ENCODE measurements at regions not wholly inside any gene's neighbourhood (a gene's known extent, or its start where the extent isn't known, plus 50 kb on each side); places are given as distances from the start of the nearest gene placed in this dataset.
"Not testable (repeated sequence)": the region's sequence is repeated elsewhere in the genome, so short reads cannot be mapped to it uniquely, and the experiment has no call there.

- DNase-seq = no peak
These were observed 78.8 kb downstream of the SOX1 start for GRCh38 chr13:112145551-112146360.

- DNase-seq = no peak
These were observed 83.4 kb downstream of the SOX1 start for GRCh38 chr13:112150352-112150751.

DNA sequence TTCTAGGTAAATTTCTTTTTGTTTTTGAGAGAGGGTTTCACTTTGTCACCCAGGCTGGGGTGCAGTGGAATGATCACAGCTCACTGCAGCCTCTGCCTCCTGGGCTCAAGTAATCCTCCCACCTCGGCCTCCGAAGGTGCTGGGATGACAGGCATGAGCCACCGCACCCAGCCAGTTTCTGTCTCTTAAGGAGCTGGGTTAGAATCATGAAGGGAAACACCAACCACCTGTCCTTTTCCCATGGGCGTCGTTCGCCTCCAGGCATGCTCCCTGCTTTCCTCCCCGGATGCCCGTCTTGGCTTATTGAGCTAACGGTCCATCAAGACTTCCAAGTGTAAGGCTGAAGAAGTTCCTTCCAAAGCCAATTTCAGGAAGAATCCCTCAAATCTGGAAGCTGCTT, 85.9 kb downstream of the SOX1 start:
- DNase-seq = no peak

- DNase-seq = no peak
These were observed 86.4 kb downstream of the SOX1 start for GRCh38 chr13:112153364-112153763.

- no peak for DNase-seq
These were observed 86.9 kb downstream of the SOX1 start for GRCh38 chr13:112153846-112154245.

GRCh38 chr13:112154301-112155060, 87.5 kb downstream of the SOX1 start:
- no peak for DNase-seq

DNA sequence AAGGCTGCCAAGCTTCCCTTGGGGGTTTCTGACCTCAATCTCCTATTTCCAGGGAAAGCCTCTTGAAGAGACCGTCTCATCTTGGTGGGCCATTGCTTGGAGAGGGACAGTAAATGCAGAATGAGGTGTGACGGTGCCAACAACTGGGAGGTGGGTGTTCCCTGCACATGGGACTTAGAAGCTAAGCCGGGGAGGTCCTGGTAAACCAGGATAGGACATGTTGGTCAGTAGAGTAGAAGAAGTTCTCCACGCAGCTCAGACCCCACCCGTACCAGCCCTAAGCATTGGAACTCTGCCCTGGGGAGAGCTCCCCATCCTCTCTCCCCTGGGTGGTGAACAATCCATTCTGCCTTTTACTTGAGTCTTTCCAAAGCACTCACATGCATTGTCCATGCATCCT, 92.0 kb downstream of the SOX1 start:
- no peak for DNase-seq

GRCh38 chr13:112159575-112160547, 92.9 kb downstream of the SOX1 start:
- no peak for DNase-seq

DNA sequence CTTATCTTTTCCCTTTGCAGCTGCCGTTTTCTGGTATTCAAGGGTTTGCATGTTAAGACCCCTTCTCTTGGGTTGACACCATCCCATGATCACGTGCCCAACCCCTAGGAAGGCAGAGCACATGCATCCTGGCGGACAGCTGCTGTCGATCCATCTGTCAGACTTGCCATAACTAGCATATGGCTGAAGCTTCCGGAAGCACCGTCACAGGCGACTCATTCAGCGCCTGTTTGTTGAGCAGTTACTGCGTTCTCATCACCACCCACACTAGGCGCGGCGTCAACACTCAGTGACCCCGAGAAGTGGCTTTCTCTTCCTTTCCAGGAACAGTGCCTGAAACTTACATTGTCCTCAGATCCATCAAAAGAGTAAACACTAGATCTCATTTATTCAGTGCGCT, 93.6 kb downstream of the SOX1 start:
- DNase-seq = no peak

- no peak for DNase-seq
These were observed 94.8 kb downstream of the SOX1 start for GRCh38 chr13:112161521-112162301.

DNA sequence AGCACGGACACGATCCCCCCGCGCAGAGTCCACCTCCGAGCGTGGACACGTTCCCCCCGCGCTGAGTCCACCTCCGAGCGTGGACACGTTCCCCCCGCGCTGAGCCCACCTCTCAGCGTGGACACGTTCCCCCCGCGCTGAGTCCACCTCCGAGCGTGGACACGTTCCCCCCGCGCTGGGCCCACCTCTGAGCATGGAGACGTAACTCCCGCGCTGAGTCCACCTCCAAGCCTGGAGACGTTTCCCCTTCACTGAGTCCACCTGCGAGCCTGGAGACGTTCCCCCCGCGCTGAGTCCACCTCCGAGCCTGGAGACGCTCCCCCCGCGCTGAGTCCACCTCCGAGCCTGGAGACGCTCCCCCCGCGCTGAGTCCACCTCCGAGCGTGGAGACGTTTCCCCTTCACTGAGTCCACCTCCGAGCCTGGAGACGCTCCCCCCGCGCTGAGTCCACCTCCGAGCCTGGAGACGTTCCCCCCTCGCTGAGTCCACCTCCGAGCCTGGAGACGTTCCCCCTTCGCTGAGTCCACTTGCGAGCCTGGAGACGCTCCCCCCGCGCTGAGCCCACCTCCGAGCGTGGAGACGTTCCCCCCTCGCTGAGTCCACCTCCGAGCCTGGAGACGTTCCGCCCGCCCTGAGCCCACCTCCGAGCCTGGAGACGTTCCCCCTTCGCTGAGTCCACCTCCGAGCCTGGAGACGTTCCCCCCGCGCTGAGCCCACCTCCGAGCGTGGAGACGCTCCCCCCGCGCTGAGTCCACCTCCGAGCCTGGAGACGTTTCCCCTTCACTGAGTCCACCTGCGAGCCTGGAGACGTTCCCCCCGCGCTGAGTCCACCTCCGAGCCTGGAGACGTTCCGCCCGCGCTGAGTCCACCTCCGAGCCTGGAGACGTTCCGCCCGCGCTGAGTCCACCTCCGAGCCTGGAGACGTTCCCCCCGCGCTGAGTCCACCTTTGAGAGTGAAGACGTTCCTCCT, 97.0 kb downstream of the SOX1 start:
- not testable (repeated sequence) for DNase-seq

DNA sequence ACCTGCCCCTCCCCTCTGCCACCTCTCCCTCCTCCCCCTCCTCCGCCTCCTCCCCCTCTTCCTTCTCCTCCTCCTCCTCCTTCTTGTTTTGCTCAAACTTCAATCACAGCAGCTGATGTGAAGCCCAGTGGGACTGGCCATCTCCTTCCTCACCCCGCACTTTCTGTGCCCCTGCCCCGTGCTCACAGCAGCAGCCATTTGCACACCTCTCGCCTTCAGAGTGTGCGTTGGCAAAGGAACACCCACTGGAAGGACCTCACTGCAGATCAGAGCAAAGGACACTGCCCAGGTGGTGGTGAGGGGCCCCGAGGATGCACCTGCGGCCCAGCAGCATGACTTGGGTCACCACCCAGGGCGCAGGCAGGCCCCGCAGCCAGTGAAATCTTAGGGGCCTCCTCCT, 98.8 kb downstream of the SOX1 start:
- no peak for DNase-seq

GRCh38 chr13:112168761-112169160, 101.8 kb downstream of the SOX1 start:
- DNase-seq = no peak

- no peak for DNase-seq
These were observed 103.2 kb downstream of the SOX1 start for GRCh38 chr13:112169941-112170822.

- no peak for DNase-seq
These were observed 104.0 kb downstream of the SOX1 start for GRCh38 chr13:112170823-112171569.

DNA sequence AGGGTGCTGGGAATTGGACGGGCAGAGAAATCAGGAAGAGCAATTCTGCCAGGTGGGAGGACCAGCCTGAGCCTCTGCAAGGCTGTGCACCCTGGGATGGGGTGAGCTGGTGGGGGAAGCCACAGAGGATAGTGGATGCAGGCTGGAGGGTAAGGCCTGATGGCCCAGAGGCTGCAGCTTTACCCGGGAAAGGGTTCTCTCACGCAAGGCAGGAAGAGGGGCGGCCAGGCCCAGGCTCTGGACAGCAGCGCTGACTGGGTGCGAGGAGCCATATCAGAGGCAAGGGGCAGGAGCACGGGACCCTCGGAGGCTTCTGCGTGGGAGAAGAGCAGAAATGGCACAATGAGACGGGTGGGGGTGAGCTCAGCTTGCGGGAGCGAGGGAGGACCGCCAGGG, 104.6 kb downstream of the SOX1 start:
- no peak for DNase-seq

GRCh38 chr13:112172017-112172416, 105.1 kb downstream of the SOX1 start:
- DNase-seq = no peak

DNA sequence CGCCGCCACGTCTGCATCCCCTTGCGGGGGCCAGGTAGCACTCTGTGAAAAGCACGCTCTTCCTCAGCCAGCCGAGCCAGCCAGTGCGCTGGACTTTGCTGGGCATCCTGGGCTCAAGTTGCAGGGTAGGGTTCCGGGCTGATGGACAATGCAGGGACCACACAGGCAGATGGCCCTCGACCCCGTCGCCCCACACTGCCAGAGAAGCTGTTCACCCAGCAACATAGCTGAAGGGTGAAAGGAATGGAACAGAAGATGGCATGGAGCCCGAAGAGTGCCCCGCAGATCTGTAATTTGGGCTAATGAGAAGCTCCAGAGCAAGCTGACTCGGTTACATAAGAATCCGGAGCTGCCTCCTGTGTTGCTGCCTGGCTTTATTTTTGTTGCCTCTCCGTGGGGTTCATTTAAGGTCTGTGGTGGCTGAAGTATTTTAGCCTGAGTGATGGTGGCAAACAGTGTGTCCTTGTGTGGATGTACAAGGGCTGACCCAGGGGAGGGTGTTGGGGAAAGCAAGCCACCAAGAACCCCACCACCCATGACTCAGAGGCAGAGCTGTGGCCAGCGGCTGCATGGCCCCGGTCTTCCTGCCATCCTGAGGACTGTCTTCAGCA, 105.8 kb downstream of the SOX1 start:
- no peak for DNase-seq
